ENCODE measurements at regions not wholly inside any gene's neighbourhood (a gene's known extent, or its start where the extent isn't known, plus 50 kb on each side); places are given as distances from the start of the nearest gene placed in this dataset.
"Not testable (repeated sequence)": the region's sequence is repeated elsewhere in the genome, so short reads cannot be mapped to it uniquely, and the experiment has no call there.

DNA sequence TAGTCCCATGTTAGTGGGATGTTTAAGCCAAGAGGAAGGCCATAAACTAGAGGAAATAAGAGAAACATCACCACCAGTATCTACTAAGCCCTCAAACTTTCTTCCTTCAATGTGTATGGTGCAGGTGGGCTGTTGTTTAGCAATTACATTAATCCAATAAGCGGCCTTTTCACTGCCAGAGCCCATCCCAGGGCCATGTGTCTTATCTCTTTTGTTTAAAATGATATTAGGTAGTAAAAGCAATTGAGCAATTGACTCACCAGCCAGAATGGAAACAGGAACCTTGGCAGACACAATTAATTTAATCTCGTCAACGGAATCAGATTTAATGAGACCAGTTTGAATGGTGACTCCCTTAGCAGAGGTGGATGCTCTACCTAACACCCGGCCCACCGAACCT, 1503.5 kb downstream of the UQCRFS1 start:
- Histone ChIP-seq H3K4me1 (no peaks in the 10 kb centered on the region), H3K36me3 (no peaks in the 10 kb centered on the region), H3K4me3 (no peak overlapping the region), H3K9me3 (replicated peaks) (peaks cover 14% of the 10 kb centered on the region), H3K27me3 (ENCODE audit: low read depth) (no peaks in the 10 kb centered on the region), H3K27ac (replicated peaks) (no peak overlapping the region)
- no peak for DNase-seq
- intact Hi-C loops (cut with micrococcal nuclease): no loop called here
- TF ChIP-seq, protein P1, sequence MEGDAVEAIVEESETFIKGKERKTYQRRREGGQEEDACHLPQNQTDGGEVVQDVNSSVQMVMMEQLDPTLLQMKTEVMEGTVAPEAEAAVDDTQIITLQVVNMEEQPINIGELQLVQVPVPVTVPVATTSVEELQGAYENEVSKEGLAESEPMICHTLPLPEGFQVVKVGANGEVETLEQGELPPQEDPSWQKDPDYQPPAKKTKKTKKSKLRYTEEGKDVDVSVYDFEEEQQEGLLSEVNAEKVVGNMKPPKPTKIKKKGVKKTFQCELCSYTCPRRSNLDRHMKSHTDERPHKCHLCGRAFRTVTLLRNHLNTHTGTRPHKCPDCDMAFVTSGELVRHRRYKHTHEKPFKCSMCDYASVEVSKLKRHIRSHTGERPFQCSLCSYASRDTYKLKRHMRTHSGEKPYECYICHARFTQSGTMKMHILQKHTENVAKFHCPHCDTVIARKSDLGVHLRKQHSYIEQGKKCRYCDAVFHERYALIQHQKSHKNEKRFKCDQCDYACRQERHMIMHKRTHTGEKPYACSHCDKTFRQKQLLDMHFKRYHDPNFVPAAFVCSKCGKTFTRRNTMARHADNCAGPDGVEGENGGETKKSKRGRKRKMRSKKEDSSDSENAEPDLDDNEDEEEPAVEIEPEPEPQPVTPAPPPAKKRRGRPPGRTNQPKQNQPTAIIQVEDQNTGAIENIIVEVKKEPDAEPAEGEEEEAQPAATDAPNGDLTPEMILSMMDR (IDR thresholded peaks at IDR 0.05; ENCODE audit: borderline replicate concordance): no peak

DNA sequence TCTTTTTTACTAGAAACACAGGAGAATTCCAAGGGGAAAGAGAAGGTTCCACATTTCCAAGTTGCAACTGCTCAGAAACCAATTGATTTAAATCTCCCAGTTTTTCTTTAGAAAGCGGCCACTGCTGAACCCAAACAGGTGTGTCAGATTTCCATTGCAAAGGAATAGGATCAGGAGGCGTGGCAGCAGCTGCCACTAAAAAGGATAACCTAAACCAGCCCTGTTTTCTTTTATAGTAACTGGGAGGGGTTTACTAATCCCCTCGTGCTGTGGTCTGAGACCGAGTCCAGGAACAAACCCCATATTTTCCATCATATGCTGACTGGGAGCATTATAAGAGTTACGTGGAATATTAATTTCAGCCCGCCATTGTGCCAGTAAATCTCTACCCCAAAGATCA, 1504.0 kb downstream of the UQCRFS1 start:
- intact Hi-C loops (cut with micrococcal nuclease); H3K36me3 ChIP-seq; DNase-seq; H3K27ac ChIP-seq (replicated peaks); H3K4me3 ChIP-seq; H3K9me3 ChIP-seq (replicated peaks); H3K27me3 ChIP-seq (ENCODE audit: low read depth); H3K4me1 ChIP-seq: not testable (repeated sequence)

DNA sequence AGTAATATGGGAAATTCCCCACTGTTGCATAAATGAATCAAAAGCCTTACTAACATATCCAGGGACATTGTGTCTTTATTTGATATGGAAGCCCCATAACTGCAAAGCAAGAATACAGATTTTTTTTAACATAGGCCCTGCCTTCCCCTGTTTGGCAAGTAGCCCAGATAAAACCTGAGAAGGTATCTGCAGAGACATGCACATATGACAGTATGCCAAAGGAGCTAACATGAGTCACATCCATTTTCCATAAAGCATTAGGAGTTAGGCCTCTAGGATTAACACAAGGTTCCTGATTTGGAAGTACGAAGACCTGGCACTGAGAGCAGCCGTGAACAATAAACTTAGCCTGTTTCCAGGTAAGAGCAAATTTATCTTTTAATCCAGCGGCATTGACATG, 1505.9 kb downstream of the UQCRFS1 start:
- H3K4me1 ChIP-seq; DNase-seq; H3K27me3 ChIP-seq (ENCODE audit: low read depth); H3K36me3 ChIP-seq; H3K4me3 ChIP-seq; H3K9me3 ChIP-seq (replicated peaks); intact Hi-C loops (cut with micrococcal nuclease); H3K27ac ChIP-seq (replicated peaks): not testable (repeated sequence)

DNA sequence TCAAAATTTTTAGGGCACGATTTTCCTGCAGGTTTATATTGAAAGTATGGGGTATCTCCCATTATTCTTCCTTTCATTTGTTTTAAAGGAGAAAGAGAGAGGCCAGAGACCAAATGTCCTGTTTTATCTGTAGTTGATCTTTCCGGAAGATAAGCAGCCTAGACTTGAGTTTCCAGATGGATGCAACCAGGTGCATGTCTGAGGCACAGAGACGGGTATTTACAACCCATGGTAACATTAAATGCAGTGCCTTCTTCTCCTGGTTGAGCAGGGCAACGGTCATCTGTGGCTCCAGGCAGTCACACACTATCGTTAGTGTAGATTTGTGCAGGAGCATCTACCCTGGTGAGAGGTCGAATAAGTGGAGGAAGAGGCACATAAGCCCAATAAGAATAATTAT, 1507.1 kb downstream of the UQCRFS1 start:
- no peak for DNase-seq
- Histone ChIP-seq H3K9me3 (replicated peaks) (peaks cover 5% of the 10 kb centered on the region), H3K27ac (replicated peaks) (no peak overlapping the region), H3K27me3 (ENCODE audit: low read depth) (no peaks in the 10 kb centered on the region), H3K36me3 (no peaks in the 10 kb centered on the region), H3K4me1 (no peaks in the 10 kb centered on the region), H3K4me3 (no peak overlapping the region)
- TF ChIP-seq, protein P1 (IDR thresholded peaks at IDR 0.05; ENCODE audit: borderline replicate concordance): no peak
- intact Hi-C loops (cut with micrococcal nuclease): no loop called here

DNA sequence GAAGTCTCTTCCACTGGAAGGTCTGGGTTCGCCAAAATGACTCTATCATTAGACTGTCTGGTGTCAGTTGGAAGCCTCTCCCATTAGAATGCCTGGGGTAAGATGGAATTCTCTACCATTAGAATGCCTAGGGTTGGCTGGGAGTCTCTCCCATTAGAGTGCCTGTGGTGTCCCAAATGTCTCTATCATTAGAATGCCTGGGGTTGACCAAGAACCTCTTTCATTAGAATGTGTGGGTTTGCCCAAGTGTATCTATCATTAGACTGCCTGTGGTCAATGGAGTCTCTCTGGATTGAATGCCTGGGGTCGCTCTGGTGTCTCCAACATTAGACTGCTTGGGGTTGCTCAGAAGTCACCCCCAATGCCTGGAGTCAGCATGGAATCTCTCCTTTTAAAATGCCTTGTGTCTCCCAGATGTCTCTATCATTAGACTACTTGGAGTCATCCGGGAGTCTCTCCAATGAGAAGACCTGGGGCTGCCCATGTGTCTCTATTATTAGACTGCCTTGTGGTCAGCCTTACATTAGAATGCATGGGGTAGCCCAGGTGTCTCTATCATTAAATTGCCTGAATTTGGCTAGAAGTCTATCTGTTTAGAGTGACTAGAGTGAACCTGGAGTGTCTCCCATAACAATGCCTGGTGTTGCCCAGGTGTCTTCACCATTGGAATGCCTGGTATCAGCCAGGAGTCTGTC, 1518.4 kb downstream of the UQCRFS1 start:
- peaks cover 3% of the 10 kb centered on the region for H3K4me1 ChIP-seq
- intact Hi-C loops (cut with micrococcal nuclease): no loop called here
- TF ChIP-seq, protein P1 (IDR thresholded peaks at IDR 0.05; ENCODE audit: borderline replicate concordance): no peak
- H3K4me3 ChIP-seq: no peak overlapping the region
- no peak overlapping the region for H3K27ac ChIP-seq (replicated peaks)
- no peaks in the 10 kb centered on the region for H3K36me3 ChIP-seq
- no peaks in the 10 kb centered on the region for H3K27me3 ChIP-seq (ENCODE audit: low read depth)
- DNase-seq: no peak
- peaks cover 46% of the 10 kb centered on the region for H3K9me3 ChIP-seq (replicated peaks)

DNA sequence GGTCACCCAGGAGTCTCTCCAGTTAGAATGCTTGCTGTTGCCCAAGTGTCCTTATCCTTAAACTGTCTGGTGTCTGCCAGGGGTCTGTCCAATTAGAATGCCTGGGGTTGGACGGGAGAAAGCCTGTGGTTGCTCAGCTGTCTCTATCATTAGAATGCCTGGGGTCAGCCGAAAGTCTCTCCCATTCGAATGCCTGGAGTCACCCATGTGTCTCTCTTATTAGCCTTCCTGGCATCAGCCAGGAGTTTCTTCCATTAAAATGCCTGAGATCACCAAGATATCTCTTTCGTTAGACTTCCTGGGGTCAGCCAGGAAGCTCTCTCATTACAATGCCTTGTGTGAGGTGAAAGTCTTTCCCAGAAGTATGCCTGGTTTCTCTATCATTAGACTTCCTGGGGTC, 1521.0 kb downstream of the UQCRFS1 start:
- Histone ChIP-seq H3K4me1 (peaks cover 4% of the 10 kb centered on the region), H3K27me3 (ENCODE audit: low read depth) (no peaks in the 10 kb centered on the region), H3K36me3 (no peaks in the 10 kb centered on the region), H3K27ac (replicated peaks) (no peak overlapping the region), H3K9me3 (replicated peaks) (peaks cover 23% of the 10 kb centered on the region), H3K4me3 (no peak overlapping the region)
- intact Hi-C loops (cut with micrococcal nuclease): no loop called here
- DNase-seq: no peak
- TF ChIP-seq, protein P1 (IDR thresholded peaks at IDR 0.05; ENCODE audit: borderline replicate concordance): no peak

All from left ventricle myocardium inferior (tissue), 1 donor.